Neural crest cell (in vitro differentiated cells): ENCODE measurements at regions not wholly inside any gene's neighbourhood (a gene's known extent, or its start where the extent isn't known, plus 50 kb on each side); places are given as distances from the start of the nearest gene placed in this dataset.

ENCODE experiments used
- DNase-seq: peaks from one replicate; pipeline ENCODE4 v3.0.0; 2021; ENCODE audit warnings: low read depth, mixed read lengths, low spot score
- H3K27ac Mint-ChIP-seq: one replicate; pipeline ENCODE4 v1.8.0; 2021; ENCODE audit warnings: mild to moderate bottlenecking, mixed read lengths; ENCODE audit not compliant: unreplicated experiment
- H3K27me3 Mint-ChIP-seq: 2 replicates; pipeline ENCODE4 v1.8.0; 2021; ENCODE audit warnings: low read depth, mild to moderate bottlenecking, mixed read lengths
- H3K36me3 Mint-ChIP-seq: 2 replicates; pipeline ENCODE4 v1.8.0; 2021; ENCODE audit warnings: low read depth, mild to moderate bottlenecking, mixed read lengths
- H3K4me1 Mint-ChIP-seq: 2 replicates; pipeline ENCODE4 v1.8.0; 2021; ENCODE audit warnings: mixed read lengths
- H3K4me3 Mint-ChIP-seq: one replicate; pipeline ENCODE4 v1.8.0; 2021; ENCODE audit warnings: mild to moderate bottlenecking, mixed read lengths
- H3K9me3 Mint-ChIP-seq: 2 replicates; pipeline ENCODE4 v1.8.0; 2021; ENCODE audit warnings: mixed read lengths
- TF ChIP-seq, protein P1 (sequence below): fragments of 200-600 bp; sonication (generic); conservative IDR thresholded peaks from 2 replicates; pipeline ENCODE4 v1.5.0; 2021; ENCODE audit warnings: antibody characterized with exemption, mild to moderate bottlenecking

DNA sequence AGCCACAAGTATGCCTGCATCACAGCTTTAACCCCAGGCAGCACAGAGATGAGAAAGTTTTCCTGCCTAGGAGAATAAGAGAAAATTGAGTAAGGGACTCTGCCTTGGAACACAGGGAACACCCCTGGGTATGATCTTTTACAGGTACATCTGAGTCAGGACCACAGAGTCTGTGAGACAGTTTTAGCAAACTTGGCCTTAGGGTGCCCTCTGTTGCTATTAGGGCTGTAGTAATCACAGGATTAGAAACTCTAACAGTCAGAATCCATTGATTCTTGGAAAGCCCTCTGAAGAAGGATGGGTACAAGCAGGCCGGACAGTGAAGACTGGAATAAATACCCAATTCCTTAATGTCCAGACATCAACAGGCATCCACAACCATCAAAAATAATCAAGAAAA lies 989.5 kb upstream of the CDH9 start:
- H3K4me3 Mint-ChIP-seq = no peak overlapping the region
- peaks cover 20% of the 10 kb centered on the region for H3K9me3 Mint-ChIP-seq
- no peak overlapping the region for H3K27ac Mint-ChIP-seq
- H3K4me1 Mint-ChIP-seq = no peaks in the 10 kb centered on the region
- H3K36me3 Mint-ChIP-seq = peaks cover 9% of the 10 kb centered on the region
- DNase-seq = no peak
- H3K27me3 Mint-ChIP-seq = no peaks in the 10 kb centered on the region
- TF ChIP-seq, protein P1, sequence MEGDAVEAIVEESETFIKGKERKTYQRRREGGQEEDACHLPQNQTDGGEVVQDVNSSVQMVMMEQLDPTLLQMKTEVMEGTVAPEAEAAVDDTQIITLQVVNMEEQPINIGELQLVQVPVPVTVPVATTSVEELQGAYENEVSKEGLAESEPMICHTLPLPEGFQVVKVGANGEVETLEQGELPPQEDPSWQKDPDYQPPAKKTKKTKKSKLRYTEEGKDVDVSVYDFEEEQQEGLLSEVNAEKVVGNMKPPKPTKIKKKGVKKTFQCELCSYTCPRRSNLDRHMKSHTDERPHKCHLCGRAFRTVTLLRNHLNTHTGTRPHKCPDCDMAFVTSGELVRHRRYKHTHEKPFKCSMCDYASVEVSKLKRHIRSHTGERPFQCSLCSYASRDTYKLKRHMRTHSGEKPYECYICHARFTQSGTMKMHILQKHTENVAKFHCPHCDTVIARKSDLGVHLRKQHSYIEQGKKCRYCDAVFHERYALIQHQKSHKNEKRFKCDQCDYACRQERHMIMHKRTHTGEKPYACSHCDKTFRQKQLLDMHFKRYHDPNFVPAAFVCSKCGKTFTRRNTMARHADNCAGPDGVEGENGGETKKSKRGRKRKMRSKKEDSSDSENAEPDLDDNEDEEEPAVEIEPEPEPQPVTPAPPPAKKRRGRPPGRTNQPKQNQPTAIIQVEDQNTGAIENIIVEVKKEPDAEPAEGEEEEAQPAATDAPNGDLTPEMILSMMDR = no peak

DNA sequence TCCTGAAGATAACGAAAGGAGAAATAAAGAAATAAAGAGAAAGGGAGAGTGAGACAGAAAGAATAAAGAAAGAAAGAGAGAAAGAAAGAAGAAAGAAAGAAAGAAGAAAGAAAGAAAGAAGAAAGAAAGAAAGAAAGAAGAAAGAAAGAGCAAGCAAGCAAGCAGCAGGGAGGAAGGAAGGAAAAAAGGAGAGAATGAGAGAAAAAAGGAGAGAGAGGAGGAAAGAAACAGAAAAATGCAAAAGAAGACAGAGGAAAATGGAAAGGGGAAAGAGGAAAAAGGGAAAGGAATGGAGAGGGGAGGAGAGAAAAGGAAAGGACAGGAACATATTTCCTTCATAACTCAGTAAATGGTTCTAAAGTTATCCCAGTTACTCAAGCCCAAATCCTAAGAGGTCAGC lies 978.8 kb upstream of the CDH9 start:
- H3K36me3 Mint-ChIP-seq = peaks cover 20% of the 10 kb centered on the region
- no peak overlapping the region for H3K4me3 Mint-ChIP-seq
- peaks cover 23% of the 10 kb centered on the region for H3K9me3 Mint-ChIP-seq
- TF ChIP-seq, protein P1 = no peak
- DNase-seq = no peak
- H3K27me3 Mint-ChIP-seq = no peaks in the 10 kb centered on the region
- no peak overlapping the region for H3K27ac Mint-ChIP-seq
- peaks cover under 1% of the 10 kb centered on the region for H3K4me1 Mint-ChIP-seq

DNA sequence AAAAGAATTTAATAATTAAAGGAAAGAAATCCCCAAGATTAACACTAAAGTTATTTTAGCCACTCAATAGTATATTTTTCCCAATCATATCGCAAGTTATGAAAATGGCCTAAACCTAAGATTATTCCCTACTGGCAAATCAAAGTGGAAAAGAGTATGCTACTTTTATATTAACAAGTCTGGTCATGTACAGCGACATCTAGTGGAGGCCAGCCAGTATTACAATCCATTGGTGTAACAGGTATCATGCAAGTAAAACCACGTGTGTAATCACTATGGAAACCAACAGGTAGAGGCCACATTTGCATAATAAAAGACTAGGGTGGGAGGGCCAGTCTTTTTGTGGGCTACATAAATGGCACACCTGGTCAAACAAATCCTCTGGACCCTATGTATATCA lies 976.4 kb upstream of the CDH9 start:
- Mint-ChIP-seq H3K36me3 (peaks cover 26% of the 10 kb centered on the region), H3K9me3 (peaks cover 32% of the 10 kb centered on the region), H3K27ac (no peak overlapping the region), H3K27me3 (no peaks in the 10 kb centered on the region), H3K4me1 (no peaks in the 10 kb centered on the region), H3K4me3 (no peak overlapping the region)
- DNase-seq = no peak
- TF ChIP-seq, protein P1 = peak; percentile 48

DNA sequence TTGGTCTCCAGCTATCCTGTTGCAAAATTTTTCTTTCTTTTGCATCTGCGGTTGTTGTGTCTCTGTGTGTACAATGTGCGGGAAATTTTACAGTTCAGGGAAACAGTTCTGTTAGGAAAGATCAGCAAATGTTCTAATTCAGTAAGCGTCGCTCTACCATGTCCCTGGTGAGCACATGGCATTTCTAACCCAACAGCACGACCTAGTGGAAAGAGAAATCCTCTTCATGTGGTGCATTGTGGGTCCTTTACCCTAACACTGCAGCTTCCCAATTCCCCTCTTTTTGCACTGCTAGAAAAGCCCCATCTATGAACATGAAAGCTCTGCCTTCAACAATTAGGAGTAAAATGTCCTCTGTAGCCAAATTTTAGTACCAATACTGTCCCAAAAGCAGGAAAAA lies 974.2 kb upstream of the CDH9 start:
- Mint-ChIP-seq H3K36me3 (peaks cover 24% of the 10 kb centered on the region), H3K4me3 (no peak overlapping the region), H3K4me1 (no peaks in the 10 kb centered on the region), H3K27ac (no peak overlapping the region), H3K9me3 (peaks cover 33% of the 10 kb centered on the region), H3K27me3 (no peaks in the 10 kb centered on the region)
- no peak for DNase-seq
- TF ChIP-seq, protein P1 = no peak

DNA sequence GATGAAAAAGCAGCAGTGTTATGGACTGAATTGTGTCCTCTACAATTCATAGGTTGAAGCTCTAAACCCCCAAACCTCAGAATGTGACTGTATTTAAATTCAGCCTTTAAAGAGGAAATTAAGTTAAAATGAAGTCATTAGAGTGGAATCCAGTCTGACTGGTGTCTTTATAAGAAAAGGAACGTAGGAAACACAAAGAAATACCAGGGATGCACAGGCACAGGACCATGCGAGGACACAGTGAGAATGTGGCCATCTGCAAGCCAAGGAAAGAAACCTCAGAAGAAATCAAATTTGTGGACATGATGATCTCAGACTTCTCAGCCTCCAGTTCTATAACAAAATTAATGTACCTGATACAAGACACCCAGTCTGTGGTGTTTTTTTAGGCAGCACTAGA lies 971.2 kb upstream of the CDH9 start:
- TF ChIP-seq, protein P1 = no peak
- H3K36me3 Mint-ChIP-seq = peaks cover 23% of the 10 kb centered on the region

DNA sequence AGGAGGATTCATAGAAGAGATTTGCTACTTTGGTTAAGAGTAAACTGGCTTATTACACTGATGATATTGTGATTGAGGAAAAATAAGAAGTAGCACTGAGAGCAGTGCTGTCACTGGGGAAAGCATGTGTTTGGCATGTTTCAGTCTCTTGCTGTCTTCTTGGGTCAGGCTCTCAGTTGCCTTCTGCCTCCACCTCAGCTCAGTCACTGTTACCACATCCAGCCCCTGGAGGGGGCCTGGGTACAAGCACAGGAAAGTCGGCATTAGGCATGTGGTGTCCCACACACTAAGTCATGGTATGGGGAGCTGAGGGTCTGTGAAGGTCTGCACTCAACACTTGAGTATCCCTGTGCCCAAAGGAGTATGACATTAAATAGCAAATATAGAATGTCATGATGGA lies 958.3 kb upstream of the CDH9 start:
- no peak for DNase-seq
- no peaks in the 10 kb centered on the region for H3K27me3 Mint-ChIP-seq
- H3K4me3 Mint-ChIP-seq = no peak overlapping the region
- H3K9me3 Mint-ChIP-seq = peaks cover 12% of the 10 kb centered on the region
- no peak overlapping the region for H3K27ac Mint-ChIP-seq
- no peaks in the 10 kb centered on the region for H3K36me3 Mint-ChIP-seq
- TF ChIP-seq, protein P1 = no peak
- H3K4me1 Mint-ChIP-seq = no peaks in the 10 kb centered on the region

More for the DNA sequence above, 971.2 kb upstream of the CDH9 start:
- DNase-seq = no peak
- H3K27me3 Mint-ChIP-seq = no peaks in the 10 kb centered on the region
- H3K4me3 Mint-ChIP-seq = no peak overlapping the region
- no peak overlapping the region for H3K27ac Mint-ChIP-seq
- H3K4me1 Mint-ChIP-seq = no peaks in the 10 kb centered on the region
- H3K9me3 Mint-ChIP-seq = peaks cover 30% of the 10 kb centered on the region
